ENCODE measurements at regions not wholly inside any gene's neighbourhood (a gene's known extent, or its start where the extent isn't known, plus 50 kb on each side); places are given as distances from the start of the nearest gene placed in this dataset.

DNA sequence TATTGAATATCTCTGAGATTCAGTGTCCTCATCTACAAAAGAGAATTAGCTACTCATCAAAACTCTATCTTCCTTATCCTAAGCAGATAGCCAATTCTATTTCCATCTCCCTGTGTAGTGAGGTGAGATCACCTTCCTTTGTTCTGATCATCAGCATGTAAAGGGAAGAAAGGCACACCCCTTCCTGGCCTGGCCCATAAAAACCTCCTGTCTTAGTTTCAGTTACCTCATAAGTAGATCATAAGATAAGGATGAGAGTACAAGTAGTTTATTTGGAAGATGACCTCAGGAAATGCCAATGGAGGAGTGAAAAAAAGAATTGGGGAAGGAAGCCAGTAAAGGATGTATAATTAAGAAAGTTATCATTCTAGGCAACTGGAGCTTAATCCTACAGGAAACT is 114.5 kb upstream of the GADL1 start:
- DNase-seq = no peak

DNA sequence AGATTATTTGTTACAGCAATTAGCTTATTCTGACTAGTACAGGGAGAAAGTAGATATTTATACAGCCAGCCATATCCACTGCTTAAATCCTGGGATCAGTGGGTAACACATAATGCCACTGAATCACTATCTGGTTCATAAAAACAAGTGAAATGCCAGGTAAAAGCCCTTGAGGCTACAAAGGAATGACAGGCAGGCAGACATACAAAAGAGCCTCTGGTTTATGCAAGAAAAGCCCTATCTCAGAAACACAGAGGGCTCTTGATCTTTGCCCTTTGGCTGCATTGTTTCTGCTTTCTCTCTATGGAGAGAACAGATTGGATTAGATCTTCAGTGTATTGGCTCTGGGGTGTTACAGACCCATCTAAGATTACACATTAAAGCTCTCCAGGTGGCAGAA is 115.4 kb upstream of the GADL1 start:
- no peak for DNase-seq

DNA sequence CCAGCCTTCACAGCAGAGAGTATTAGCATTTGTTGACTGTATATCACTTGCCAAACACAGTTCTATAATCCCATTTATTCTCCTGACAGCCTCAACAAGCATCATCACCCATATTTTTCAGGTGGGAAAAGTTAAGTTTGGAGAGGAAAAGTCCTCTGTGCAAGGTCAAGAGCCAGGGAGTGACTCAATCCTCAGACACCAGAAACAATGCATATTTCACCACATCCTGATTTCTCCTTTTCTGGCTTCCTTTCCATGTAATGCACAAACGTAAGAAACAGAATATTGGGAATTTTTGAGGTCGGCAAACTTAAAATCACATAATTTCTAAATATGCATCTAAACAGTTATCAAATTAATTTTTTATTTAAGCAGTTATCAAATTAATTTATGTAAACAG is 116.0 kb upstream of the GADL1 start:
- no peak for DNase-seq

DNA sequence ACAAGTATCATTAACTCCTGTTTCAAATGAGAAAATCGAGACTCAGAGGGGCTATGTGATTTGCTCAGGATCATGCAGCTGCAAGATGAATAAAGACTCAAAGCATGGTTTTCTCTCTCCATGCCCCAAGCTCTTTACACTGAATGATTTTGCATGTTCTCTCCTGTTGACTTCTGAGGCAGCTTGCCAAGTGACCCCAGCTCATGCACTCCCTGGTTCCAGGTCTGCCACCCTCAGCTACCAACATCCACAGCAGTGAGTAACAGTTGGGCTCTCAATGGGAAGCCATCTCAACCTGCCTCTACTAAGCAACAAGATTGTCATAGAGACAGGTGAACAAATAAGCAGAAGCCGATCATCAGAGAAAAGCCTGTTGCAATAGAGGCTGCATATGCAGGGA is 116.9 kb upstream of the GADL1 start:
- DNase-seq = no peak

DNA sequence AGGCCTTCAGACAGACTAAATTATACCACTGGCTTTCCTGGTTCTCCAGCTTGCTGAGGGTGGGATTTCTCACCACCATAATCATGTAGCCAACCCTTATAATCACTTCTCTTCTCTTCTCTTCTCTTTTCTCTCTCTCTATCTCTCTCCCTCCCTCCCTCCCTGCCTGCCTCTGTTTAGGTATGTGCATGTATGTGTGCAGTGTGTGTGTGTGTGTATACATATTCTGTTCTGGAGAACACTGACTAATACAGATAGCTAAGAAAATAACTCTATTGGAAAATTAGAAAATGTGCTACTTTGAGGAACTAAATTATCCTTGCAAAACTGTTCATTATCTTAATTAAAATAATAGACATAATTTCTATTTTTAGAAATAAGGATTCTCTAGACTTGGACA is 118.6 kb upstream of the GADL1 start:
- no peak for DNase-seq

DNA sequence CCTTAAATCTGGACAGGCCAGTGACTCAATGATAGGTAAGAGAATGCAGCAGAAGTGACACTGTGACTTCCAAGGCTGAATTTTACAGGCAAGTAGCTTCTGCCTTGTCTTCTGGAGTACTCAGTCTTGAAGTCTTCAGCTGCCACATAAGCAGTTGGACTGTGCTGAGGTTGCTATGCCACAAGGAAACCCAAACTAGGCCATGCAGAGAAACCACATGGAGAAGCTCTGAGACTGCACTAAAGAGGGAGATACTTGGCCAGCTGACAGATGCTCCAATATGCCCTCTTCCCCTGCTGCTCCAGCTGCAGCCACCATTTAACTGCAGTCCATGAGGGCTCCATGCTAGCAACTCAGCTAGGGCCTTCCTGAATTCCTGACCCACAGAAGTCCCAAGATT is 119.4 kb upstream of the GADL1 start:
- DNase-seq = peak in 1 of 5 experiments; percentile 16

DNA sequence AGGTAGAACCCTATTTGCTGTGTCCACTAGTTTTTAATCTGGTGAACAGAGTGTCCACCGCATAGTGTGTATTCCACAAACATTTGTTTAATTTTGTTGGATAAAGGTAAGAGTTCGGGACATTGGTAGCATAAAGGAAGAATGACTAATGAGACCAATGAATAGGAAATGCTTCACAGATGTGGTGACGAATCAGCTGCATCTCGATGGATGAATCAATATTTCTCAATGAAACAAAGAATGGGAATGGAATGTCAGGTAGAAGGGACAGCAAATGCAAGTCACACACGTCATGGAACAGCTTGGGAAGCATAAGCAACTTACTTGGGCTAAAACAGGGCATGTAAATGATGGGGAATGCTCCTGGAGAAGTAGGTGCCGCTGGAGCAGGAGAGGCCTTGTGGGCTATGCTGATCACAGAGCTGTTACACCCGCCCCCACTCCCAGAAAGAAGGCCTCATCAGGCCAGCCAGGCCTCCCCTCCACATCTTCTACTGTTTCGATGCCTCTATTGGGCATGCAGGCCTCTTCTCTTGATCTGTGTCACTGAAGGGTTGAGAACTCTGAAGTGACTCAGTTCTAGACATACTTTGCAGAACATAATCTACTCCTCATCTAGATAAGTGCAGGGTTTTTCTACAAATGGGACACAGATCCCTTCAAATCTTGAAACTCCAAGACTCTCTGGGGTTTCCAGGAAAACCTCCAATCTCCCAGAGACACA is 120.0 kb upstream of the GADL1 start:
- peak in 1 of 5 experiments; percentile 52 for DNase-seq

DNA sequence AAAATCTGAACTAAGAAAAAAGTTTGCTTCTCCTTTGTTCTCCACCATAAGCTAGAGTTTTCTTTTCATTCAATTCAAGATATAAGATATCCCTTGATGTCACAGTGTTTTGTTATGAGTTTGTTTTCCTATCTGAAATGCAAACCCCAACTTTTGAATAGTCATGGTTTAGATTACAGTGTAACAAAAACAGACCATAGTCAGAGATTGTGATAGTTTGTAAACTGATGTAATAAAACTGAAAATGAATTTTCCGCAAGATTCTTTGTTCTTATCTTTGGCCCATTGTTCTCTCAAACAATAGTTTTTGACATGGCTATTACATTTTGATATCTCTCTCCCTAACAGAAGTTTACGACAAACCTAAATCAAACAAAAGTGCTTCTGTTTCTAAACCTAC is 121.7 kb upstream of the GADL1 start:
- peak in 1 of 5 experiments; percentile 43 for DNase-seq

DNA sequence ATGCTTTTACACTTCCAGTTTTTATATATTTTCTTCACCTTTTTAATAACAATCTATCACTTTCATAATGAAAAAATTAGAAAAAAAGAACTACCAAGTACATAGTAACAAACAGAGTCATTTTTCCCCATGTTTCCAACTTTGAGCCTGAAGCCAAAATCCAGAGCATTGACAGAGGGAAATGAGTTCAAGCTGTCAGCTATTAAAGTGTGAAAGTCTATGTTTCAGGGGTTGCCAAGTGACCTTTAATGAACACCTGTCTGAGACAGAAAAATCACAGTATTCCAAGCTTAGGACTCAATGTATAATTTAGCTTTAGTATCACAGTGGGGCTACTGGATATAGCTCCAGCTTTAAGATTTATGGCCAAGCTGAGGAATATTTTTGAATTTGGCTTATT is 128.3 kb upstream of the GADL1 start:
- no peak for DNase-seq

DNA sequence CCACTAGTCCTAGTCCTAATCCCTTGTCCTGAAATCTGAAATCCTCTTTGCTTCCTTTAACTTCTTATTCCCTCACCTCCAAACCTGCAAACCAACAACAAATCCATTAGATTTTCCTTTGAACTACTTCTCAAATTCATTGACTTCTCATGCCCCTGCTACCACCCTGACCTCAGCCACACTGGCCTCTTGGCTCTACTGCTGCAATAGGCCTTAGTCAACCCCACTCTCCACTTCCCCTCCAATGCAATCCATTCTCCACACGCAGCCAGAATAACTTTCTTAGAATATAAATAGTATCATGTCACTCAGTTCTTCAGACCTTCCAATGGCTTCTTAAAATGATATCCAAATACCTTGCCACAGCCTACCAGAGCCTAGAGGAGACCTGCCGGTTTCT is 131.1 kb upstream of the GADL1 start:
- DNase-seq = no peak

DNA sequence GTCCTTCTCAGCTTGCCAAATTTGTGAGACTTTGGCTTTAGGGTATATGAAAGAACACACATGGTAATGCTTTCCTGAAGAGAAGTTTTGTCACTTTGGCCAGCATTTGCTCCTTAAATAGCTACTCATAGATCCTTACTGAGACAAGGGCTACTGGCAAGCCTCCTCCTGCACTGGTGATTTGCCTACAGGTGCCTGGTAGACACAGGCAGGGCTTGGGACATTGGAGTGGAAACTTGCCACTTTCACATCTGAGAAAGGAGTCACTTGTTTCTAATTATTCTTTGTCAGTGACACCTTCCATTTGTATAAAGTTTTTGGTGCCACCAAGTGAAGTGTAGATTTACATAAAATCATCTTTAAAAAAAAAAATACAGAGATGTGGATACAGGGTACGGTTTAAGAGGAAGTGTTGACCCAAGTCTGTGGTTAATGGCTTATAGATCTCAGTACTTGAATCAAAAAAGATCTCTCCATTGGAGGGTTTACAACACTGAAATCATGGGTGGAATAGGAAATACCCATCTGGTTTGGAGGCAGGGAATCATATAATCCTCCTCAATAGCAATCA is 132.8 kb upstream of the GADL1 start:
- DNase-seq = no peak

DNA sequence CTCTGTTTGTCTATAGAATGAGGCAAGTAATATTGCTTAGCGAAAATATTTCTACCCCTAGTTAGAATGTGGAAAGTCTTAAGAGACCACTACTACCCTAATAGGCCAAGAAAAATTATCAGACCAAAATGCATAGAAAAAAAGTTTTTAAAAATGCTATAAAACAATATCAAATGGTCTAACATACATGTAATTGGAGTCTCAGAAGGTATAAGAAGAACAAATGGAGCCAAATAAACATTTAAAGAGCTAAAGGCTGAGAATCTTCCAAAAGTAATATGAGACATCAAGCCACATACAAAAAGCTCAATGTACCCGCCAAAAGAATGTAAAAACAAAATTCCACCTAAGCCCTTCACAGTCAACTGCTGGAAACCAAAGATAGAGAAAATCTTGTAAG is 133.5 kb upstream of the GADL1 start:
- no peak for DNase-seq

DNA sequence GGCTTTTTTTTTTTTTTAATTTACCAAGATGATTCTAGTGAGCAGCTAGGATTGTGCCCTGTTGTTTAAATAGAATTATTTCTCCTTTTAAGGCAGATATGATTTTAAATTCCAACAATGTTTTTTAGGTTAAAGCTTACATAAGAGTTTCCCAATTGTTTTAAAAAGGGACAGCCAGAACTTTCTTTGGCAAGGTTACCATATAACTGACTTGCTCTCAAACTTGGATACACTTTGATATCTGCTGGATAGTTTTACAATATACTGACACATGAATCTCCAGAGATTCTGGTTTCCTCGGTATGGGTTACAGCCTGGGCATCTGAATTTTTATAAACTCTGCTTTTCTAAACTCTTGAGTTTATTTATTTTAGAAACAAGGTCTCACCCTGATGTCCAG is 134.3 kb upstream of the GADL1 start:
- DNase-seq = no peak

DNA sequence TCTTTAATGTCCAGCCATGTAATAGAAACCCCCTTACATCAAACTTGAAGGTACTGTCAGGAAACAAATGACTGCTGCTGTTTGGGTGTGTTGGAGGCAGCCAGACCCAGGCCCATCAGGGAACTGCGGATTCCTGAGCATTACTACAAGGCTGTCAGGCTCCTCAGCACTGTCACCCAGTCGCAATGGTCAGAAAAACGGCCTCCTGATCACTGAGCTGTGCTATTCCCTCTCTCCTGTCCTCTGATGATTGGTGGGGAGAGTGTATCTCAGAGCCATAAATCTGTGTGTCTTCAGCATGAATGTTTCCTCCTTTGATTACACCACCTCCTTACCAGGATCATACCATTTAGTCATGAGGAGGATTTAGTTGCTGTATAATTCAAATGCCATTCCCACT is 135.2 kb upstream of the GADL1 start:
- DNase-seq = no peak

DNA sequence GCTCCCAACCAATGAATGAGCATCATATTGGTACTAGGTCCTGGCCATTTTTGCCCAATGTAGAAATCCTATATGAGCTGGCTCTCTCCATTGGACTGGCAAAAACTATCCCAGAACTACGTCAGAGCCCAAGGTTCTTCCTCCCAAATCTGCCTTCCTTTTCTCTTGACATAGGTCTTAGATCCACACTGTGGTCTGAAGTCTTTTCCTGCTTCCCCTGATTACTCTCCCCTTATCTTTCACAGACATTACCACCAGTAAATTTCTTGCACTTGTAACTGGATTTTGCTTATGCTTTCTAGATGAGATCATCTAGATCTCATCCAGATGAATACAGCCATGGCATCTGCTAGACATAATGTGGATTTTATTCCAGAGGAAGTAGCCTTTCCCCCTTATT is 141.2 kb upstream of the GADL1 start:
- no peak for DNase-seq

DNA sequence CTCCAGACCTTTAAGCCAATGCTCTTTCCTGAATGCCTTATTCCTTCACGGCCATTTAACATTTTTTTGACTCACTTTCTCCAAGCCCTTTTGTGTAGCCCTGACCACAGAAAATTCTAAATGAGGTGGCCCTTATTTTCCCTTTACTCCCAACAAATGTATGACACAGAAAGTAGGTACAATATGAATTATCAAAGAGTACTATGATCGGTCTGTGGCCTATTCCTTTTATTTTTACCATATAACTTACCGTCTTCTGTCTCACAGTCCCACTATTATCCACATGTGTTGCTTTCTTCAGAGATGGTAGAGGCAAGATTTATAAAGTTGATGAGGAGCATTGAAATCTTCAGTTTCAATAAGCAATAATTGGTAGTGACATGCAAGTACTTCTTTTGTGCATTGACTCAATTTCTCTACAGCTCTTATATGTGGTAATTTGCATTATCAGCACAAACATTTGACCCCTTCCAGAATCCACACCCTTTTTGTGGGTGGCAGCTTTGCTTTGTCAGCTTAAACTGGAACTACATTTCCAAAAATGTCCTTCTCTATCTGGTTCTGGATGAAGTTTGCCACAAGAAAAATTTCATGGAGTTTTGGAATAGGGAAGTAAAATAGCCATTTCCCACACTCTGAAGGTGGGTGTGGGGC is 143.8 kb upstream of the GADL1 start:
- no peak for DNase-seq

DNA sequence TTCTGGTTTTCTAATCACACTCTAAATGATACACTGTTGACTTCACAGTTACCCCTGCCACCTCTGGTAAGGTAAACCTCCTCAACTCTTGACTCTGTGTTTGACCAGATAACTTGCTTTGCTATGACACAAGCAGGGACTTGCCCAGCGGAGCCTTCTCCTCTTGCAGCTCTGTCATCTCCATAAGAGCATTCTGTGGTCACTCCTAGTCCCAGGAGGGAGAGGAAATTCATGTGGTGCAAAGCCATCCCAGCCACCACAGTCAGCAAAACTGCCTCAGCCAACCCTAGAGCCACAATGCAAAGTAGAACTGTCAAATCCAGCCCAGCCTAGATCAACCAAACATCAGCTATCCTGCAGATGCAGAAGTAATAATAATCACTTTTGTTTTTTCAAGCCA is 144.7 kb upstream of the GADL1 start:
- DNase-seq = no peak

DNA sequence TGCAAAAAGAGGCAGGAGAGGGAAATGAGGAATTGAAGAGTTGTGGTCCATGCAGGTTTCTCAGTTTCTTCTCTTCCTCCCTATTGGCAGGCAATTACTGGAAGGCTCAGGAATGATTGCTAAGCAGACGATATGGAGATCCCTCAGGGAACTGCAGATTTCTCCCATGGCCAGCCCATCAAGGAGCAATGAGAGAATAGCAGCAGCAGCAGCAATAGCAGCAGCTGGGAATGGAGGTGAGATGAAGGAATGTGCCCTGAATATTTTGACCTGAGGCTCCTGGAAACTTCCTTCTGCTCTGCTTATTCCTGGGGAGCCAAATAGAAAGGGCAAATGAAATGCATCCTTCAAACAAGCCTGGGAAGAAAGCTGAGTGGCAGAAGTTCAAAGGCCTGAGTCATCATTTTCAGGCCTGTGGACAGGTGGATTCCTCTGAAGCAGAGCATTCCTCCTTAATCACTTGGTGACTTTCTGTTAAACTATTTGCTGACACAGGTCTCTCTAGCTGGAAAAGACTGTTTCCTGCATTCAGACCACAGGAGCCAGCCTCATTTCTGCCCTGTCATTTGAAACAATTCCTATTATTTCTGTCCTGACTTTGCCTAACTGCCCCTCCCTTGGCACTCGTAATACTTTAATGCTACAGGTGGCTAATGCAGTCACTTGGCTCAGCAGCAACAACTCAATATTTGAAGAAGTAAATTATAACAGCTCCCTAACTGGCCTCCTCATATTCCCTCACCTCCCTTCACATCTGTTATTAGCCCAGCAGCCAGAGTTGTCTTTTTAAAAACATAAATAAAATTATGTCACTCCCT is 146.9 kb upstream of the GADL1 start:
- no peak for DNase-seq

DNA sequence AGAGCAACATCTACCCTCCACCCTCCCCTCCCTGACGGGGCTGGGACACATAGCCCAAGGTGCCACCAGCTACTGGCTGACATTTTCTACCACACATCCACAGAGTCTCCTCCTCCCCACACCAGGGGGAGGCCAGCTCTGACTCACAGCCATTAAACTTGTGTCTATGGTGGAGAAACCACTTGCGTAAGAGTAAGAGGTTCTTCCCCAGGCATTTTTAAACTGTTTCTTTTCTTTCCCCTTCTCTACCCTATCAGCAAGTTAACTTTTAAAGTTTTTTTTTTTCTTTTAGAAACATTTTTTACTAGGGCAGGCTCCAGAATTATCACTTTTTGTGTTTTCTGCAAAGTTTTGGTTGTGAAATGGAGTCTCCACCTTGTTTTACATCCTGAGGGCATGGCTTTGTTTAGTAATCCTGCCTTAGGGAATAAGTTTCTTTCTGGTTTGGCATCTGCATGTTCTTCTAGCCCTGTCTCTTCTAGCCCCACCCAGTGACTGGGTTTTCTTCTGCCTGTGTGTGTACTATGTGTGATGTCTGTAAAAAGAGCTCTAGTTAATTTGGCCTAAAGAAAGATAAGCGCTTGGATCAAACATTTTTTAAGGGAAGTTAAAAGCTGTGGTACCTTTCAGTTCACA is 148.8 kb upstream of the GADL1 start:
- no peak for DNase-seq

DNA sequence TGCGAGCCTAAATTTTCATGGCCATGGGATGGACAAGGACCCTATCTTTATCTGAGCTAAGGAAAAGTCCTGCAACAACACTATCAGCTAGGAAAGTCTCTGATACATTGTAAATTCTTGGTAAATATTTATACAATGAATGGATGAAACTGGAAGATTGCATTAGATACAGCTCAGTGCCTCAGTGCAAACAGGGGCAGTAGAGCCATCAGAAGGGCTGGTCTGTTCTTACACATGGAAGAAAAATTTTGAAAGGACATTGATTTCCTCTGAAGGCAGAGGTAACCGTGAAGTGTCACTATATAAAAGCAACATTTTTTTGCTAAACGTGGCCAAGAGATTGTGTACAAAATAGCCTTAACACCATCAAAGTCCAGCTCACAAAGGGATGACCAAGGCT is 153.2 kb upstream of the GADL1 start:
- DNase-seq = no peak

DNA sequence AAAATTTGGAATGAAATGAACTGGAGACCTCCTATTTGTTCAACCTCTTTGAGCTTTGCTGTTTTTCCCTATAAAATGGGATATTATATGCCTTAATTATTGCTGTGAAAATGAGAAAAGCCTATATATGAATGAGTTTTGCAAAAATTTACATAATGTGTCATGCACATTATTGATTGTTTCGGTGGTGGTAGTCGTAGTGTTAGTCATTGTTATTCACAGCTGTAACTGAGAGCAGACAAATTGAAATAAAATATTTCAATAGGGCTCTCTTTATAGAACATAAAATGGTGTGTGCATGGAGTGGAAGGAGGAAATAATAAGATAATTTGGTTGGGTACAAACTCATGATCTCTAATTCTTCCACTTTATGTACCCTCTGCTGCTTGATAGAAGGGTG is 153.7 kb upstream of the GADL1 start:
- no peak for DNase-seq

DNA sequence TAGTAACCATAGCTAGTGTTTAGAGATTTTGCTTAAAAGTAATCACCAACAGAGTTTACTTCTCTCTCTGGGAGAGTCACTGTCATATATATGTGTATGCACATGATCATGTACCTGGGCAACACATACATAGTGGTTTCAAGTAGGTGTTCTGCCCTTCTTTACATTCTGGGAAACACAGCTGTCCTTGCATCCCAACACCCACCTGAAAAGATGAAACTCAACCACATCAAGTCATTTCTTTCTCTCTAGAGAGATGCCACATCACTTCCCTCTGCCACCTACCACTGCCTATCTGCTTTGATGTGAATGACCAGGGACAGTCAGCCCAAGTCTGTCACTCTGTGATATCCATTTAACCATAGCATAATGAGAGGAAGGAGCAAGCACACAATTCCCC is 155.8 kb upstream of the GADL1 start:
- DNase-seq = no peak

DNA sequence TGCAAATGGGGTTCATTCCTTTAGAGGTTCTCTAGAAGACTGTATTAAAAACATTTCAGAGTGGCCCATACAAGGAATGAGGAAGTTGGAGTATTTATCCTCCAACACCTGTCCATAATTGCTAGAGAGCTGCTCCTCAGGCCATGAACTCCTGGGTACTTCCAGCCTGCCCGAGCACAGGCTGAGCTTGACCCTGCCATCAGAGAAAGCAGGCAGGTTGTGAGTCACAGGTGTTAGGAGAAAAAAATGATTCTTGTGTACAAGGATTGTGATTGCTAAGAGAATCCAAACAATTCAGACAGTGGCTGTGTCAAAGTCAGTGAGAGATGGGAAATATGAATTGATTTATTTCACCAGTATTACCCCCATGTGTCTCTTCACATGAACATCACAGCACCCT is 156.8 kb upstream of the GADL1 start:
- no peak for DNase-seq

Data from T-helper 2 cell (primary cell).